ENCODE measurements at regions not wholly inside any gene's neighbourhood (a gene's known extent, or its start where the extent isn't known, plus 50 kb on each side); places are given as distances from the start of the nearest gene placed in this dataset.

- TF ChIP-seq CTCF (IDR thresholded peaks at IDR 0.05; ENCODE audit: low read depth, low read length, missing input control) (no peak), YY1 (IDR thresholded peaks at IDR 0.05) (no peak), TAF1 (conservative IDR thresholded peaks at IDR 0.05) (no peak), GABPA (IDR thresholded peaks at IDR 0.05 in 1 of 2, conservative IDR thresholded peaks at IDR 0.05 in 1 of 2) (no peak), NR2F2 (IDR thresholded peaks at IDR 0.05) (no peak), RAD21 (IDR thresholded peaks at IDR 0.05) (no peak), ATF3 (IDR thresholded peaks at IDR 0.05) (no peak), FOXA2 (IDR thresholded peaks at IDR 0.05) (no peak), REST (IDR thresholded peaks at IDR 0.05) (no peak), SP1 (IDR thresholded peaks at IDR 0.05) (no peak), HNF4G (IDR thresholded peaks at IDR 0.05) (no peak)
These were observed 283.7 kb upstream of the SMIM30 start for GRCh38 chr7:113402005-113402404.

Measured in liver (tissue), 3 donors.